GM12873 (cell line): ENCODE measurements at regions not wholly inside any gene's neighbourhood (a gene's known extent, or its start where the extent isn't known, plus 50 kb on each side); places are given as distances from the start of the nearest gene placed in this dataset.

Experiments
- CTCF ChIP-seq: IDR thresholded peaks from 2 replicates; pipeline ENCODE4 v1.5.1; 2012; ENCODE audit warnings: low read depth, mild to moderate bottlenecking, moderate library complexity, low read length, control low read depth; ENCODE audit not compliant: insufficient read depth; ENCODE audit errors: missing control alignments

- no peak for TF ChIP-seq CTCF
These were observed 119.3 kb upstream of the PRKCQ start for GRCh38 chr10:6699336-6699735.

GRCh38 chr10:6695519-6695918, 115.4 kb upstream of the PRKCQ start:
- no peak for TF ChIP-seq CTCF

GRCh38 chr10:6694447-6695140, 114.5 kb upstream of the PRKCQ start:
- TF ChIP-seq CTCF: no peak

GRCh38 chr10:6692856-6693255, 112.8 kb upstream of the PRKCQ start:
- TF ChIP-seq CTCF: no peak

GRCh38 chr10:6692103-6692502, 112.0 kb upstream of the PRKCQ start:
- no peak for TF ChIP-seq CTCF

GRCh38 chr10:6689036-6689435, 109.0 kb upstream of the PRKCQ start:
- no peak for TF ChIP-seq CTCF

- TF ChIP-seq CTCF: no peak
These were observed 100.7 kb upstream of the PRKCQ start for GRCh38 chr10:6680735-6681134.
